ENCODE measurements at regions not wholly inside any gene's neighbourhood (a gene's known extent, or its start where the extent isn't known, plus 50 kb on each side); places are given as distances from the start of the nearest gene placed in this dataset.

DNA sequence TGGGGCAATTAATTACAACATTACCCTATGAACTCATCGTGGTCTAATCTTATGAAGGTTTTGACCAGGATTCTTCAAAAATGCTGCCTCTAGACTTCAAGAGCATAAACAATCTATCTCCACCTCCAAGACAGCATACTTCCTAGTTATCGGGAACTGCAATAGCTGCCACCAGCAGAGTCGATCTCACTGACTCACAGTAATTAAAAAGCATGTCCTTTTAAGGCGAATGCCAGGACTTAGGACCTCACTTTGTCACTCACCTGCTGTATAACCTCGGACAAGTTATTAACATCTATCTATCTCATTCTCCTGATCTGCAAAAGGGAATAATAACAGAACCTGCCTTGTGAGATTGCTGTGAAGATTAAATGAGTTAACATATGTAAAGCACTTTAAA is 666.0 kb upstream of the COBL start:
- TF ChIP-seq, protein P1, sequence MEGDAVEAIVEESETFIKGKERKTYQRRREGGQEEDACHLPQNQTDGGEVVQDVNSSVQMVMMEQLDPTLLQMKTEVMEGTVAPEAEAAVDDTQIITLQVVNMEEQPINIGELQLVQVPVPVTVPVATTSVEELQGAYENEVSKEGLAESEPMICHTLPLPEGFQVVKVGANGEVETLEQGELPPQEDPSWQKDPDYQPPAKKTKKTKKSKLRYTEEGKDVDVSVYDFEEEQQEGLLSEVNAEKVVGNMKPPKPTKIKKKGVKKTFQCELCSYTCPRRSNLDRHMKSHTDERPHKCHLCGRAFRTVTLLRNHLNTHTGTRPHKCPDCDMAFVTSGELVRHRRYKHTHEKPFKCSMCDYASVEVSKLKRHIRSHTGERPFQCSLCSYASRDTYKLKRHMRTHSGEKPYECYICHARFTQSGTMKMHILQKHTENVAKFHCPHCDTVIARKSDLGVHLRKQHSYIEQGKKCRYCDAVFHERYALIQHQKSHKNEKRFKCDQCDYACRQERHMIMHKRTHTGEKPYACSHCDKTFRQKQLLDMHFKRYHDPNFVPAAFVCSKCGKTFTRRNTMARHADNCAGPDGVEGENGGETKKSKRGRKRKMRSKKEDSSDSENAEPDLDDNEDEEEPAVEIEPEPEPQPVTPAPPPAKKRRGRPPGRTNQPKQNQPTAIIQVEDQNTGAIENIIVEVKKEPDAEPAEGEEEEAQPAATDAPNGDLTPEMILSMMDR (IDR thresholded peaks at IDR 0.05) = no peak
- TF ChIP-seq ZFX (IDR thresholded peaks at IDR 0.05; ENCODE audit: borderline replicate concordance) = no peak

All from 22Rv1 (cell line).